ENCODE measurements at regions not wholly inside any gene's neighbourhood (a gene's known extent, or its start where the extent isn't known, plus 50 kb on each side); places are given as distances from the start of the nearest gene placed in this dataset.

DNA sequence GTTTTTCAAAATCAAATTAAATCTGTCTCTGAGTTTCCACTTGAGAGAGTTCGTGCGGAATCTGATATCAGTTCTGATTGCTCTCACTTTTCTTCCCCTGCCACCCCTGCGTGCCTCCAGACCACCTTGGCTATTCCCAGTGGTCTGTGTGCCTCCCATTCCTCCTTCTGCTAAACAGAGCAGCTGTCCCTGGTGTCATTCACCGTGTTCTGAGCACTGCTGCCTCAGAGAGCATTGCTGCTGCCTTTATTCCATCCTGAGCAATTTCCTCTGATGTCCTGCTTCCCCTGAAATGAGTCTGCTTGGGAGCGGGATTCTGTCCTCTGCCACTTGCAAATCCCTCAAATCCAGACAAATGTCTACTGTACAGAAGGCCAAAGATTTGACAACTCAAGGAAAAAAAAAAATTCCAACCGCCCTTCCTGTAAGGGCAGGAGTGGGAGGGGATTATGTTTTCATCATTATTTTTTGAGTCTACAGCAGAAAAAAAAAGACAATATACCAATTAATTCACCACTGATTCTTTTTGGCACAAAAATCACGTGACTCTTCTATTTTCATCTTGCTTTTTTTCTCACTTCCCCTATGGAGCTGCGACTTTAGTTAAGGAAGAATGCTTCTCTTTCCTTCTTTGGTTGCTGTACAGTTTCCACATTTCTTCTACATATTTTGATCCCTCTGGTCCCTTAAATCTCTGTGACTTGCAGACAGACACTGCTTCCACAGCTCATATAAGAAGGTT lies 833.0 kb downstream of the EPHA7 start:
- no peak overlapping the region for H3K4me3 Mint-ChIP-seq (ENCODE audit: unreplicated experiment)
- H3K4me1 Mint-ChIP-seq (ENCODE audit: unreplicated experiment) = peaks cover 1% of the 10 kb centered on the region
- DNase-seq (ENCODE audit: extremely low spot score, unreplicated experiment) = no peak
- no peaks in the 10 kb centered on the region for H3K27me3 Mint-ChIP-seq (ENCODE audit: unreplicated experiment)
- H3K36me3 Mint-ChIP-seq (ENCODE audit: unreplicated experiment) = no peaks in the 10 kb centered on the region
- H3K9me3 Mint-ChIP-seq (ENCODE audit: unreplicated experiment) = no peaks in the 10 kb centered on the region
- TF ChIP-seq CTCF (IDR thresholded peaks at IDR 0.05) = no peak
- H3K27ac Mint-ChIP-seq (ENCODE audit: unreplicated experiment) = no peak overlapping the region

GRCh38 chr6:92582211-92582610 lies 837.1 kb downstream of the EPHA7 start:
- Mint-ChIP-seq H3K27me3 (ENCODE audit: unreplicated experiment) (no peaks in the 10 kb centered on the region), H3K36me3 (ENCODE audit: unreplicated experiment) (peaks cover 11% of the 10 kb centered on the region), H3K4me1 (ENCODE audit: unreplicated experiment) (peaks cover 6% of the 10 kb centered on the region), H3K4me3 (ENCODE audit: unreplicated experiment) (no peak overlapping the region), H3K27ac (ENCODE audit: unreplicated experiment) (no peak overlapping the region), H3K9me3 (ENCODE audit: unreplicated experiment) (peaks cover 23% of the 10 kb centered on the region)
- TF ChIP-seq CTCF (IDR thresholded peaks at IDR 0.05) = no peak
- no peak for DNase-seq (ENCODE audit: extremely low spot score, unreplicated experiment)

DNA sequence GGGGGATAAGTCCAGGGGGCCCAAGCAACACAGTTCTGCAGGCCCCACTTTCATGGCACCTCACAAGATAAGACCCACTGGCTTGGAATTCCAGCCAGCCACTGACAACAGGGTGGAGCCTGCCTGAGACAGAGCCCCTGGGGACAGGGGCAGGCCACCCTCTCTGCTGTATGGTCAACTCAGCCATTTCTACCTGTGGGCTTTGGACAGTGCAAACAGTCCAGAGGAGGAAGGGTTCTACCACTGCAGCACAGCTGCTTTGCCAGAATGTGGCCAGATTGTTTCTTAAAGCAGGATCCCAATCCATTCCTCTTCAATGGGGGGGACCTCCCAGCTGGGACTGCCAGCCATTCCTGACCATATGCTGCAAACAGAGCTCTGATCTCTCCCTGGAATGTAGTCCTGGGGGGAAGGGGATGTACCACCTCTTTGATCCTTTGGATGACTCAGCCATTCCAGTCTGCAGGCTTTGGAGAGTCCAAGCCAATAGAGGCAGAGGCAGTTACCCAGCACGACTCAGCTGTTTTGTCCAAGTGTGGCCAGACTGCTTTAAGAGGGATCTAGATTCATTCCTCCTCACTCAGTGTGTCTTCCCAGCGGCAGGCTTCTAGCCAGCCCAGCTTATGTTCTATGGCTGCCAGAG lies 842.2 kb downstream of the EPHA7 start:
- Mint-ChIP-seq H3K27me3 (ENCODE audit: unreplicated experiment) (no peaks in the 10 kb centered on the region), H3K4me3 (ENCODE audit: unreplicated experiment) (no peak overlapping the region), H3K9me3 (ENCODE audit: unreplicated experiment) (peaks cover 23% of the 10 kb centered on the region), H3K4me1 (ENCODE audit: unreplicated experiment) (peaks cover 8% of the 10 kb centered on the region), H3K27ac (ENCODE audit: unreplicated experiment) (no peak overlapping the region), H3K36me3 (ENCODE audit: unreplicated experiment) (peaks cover 11% of the 10 kb centered on the region)
- TF ChIP-seq CTCF (IDR thresholded peaks at IDR 0.05) = no peak
- DNase-seq (ENCODE audit: extremely low spot score, unreplicated experiment) = no peak

- H3K27me3 Mint-ChIP-seq (ENCODE audit: unreplicated experiment) = no peaks in the 10 kb centered on the region
- no peak overlapping the region for H3K4me3 Mint-ChIP-seq (ENCODE audit: unreplicated experiment)
- no peak for DNase-seq (ENCODE audit: extremely low spot score, unreplicated experiment)
- H3K9me3 Mint-ChIP-seq (ENCODE audit: unreplicated experiment) = peaks cover 6% of the 10 kb centered on the region
- TF ChIP-seq CTCF (IDR thresholded peaks at IDR 0.05) = no peak
- no peaks in the 10 kb centered on the region for H3K4me1 Mint-ChIP-seq (ENCODE audit: unreplicated experiment)
- no peaks in the 10 kb centered on the region for H3K36me3 Mint-ChIP-seq (ENCODE audit: unreplicated experiment)
- no peak overlapping the region for H3K27ac Mint-ChIP-seq (ENCODE audit: unreplicated experiment)
Observed at GRCh38 chr6:92568541-92568940, 850.8 kb downstream of the EPHA7 start.

- no peak for DNase-seq (ENCODE audit: extremely low spot score, unreplicated experiment)
- Mint-ChIP-seq H3K27me3 (ENCODE audit: unreplicated experiment) (no peaks in the 10 kb centered on the region), H3K9me3 (ENCODE audit: unreplicated experiment) (peaks cover 8% of the 10 kb centered on the region), H3K4me1 (ENCODE audit: unreplicated experiment) (no peaks in the 10 kb centered on the region), H3K4me3 (ENCODE audit: unreplicated experiment) (no peak overlapping the region), H3K27ac (ENCODE audit: unreplicated experiment) (no peak overlapping the region), H3K36me3 (ENCODE audit: unreplicated experiment) (no peaks in the 10 kb centered on the region)
- TF ChIP-seq CTCF (IDR thresholded peaks at IDR 0.05) = no peak
Observed at GRCh38 chr6:92566632-92567031, 852.7 kb downstream of the EPHA7 start.

Data from osteocyte (in vitro differentiated cells).